ENCODE measurements at regions not wholly inside any gene's neighbourhood (a gene's known extent, or its start where the extent isn't known, plus 50 kb on each side); places are given as distances from the start of the nearest gene placed in this dataset.
A peak's percentile ranks its signal among the peaks of the same experiment; 100 is the strongest.

- no peak for TF ChIP-seq CTCF (IDR thresholded peaks at IDR 0.05; ENCODE audit: low read depth, low read length)
- peaks cover 4% of the 10 kb centered on the region for H3K4me1 ChIP-seq (ENCODE audit: low read depth)
- H3K36me3 ChIP-seq: no peaks in the 10 kb centered on the region
- H3K4me3 ChIP-seq: no peak overlapping the region
- H3K27me3 ChIP-seq: peaks cover 9% of the 10 kb centered on the region
- no peak overlapping the region for H3K27ac ChIP-seq
- no peak for DNase-seq (ENCODE audit: low read depth in 1 of 2, low spot score in 1 of 2)
- H3K9me3 ChIP-seq (ENCODE audit: low read depth): no peaks in the 10 kb centered on the region
These were observed 176.8 kb upstream of the GLI2 start for GRCh38 chr2:120558847-120559246.

- Histone ChIP-seq H3K36me3 (no peaks in the 10 kb centered on the region), H3K27ac (no peak overlapping the region), H3K27me3 (peaks cover 9% of the 10 kb centered on the region), H3K4me1 (ENCODE audit: low read depth) (peaks cover 9% of the 10 kb centered on the region), H3K9me3 (ENCODE audit: low read depth) (no peaks in the 10 kb centered on the region), H3K4me3 (no peak overlapping the region)
- no peak for TF ChIP-seq CTCF (IDR thresholded peaks at IDR 0.05; ENCODE audit: low read depth, low read length)
- peak in 1 of 2 donors; percentile 93 for DNase-seq (ENCODE audit: low read depth in 1 of 2, low spot score in 1 of 2)
These were observed 176.3 kb upstream of the GLI2 start for GRCh38 chr2:120559401-120559800.

- Histone ChIP-seq H3K36me3 (no peaks in the 10 kb centered on the region), H3K27me3 (peaks cover 4% of the 10 kb centered on the region), H3K27ac (no peak overlapping the region), H3K9me3 (ENCODE audit: low read depth) (no peaks in the 10 kb centered on the region), H3K4me3 (no peak overlapping the region), H3K4me1 (ENCODE audit: low read depth) (peaks cover 18% of the 10 kb centered on the region)
- DNase-seq (ENCODE audit: low read depth in 1 of 2, low spot score in 1 of 2): no peak
- no peak for TF ChIP-seq CTCF (IDR thresholded peaks at IDR 0.05; ENCODE audit: low read depth, low read length)
These were observed 175.3 kb upstream of the GLI2 start for GRCh38 chr2:120560330-120560729.

- no peak for DNase-seq (ENCODE audit: low read depth in 1 of 2, low spot score in 1 of 2)
- Histone ChIP-seq H3K4me1 (ENCODE audit: low read depth) (peaks cover 28% of the 10 kb centered on the region), H3K9me3 (ENCODE audit: low read depth) (no peaks in the 10 kb centered on the region), H3K27ac (no peak overlapping the region), H3K27me3 (peaks cover 4% of the 10 kb centered on the region), H3K4me3 (no peak overlapping the region), H3K36me3 (no peaks in the 10 kb centered on the region)
- TF ChIP-seq CTCF (IDR thresholded peaks at IDR 0.05; ENCODE audit: low read depth, low read length): no peak
These were observed 174.2 kb upstream of the GLI2 start for GRCh38 chr2:120561379-120562035.

- H3K36me3 ChIP-seq: no peaks in the 10 kb centered on the region
- H3K4me3 ChIP-seq: no peak overlapping the region
- peaks cover 4% of the 10 kb centered on the region for H3K27me3 ChIP-seq
- H3K27ac ChIP-seq: no peak overlapping the region
- DNase-seq (ENCODE audit: low read depth in 1 of 2, low spot score in 1 of 2): no peak
- no peaks in the 10 kb centered on the region for H3K9me3 ChIP-seq (ENCODE audit: low read depth)
- no peak for TF ChIP-seq CTCF (IDR thresholded peaks at IDR 0.05; ENCODE audit: low read depth, low read length)
- peaks cover 34% of the 10 kb centered on the region for H3K4me1 ChIP-seq (ENCODE audit: low read depth)
These were observed 173.3 kb upstream of the GLI2 start for GRCh38 chr2:120562218-120563005.

Measured in cardiac muscle cell (in vitro differentiated cells and primary cell).